Osteocyte (in vitro differentiated cells): ENCODE measurements at regions not wholly inside any gene's neighbourhood (a gene's known extent, or its start where the extent isn't known, plus 50 kb on each side); places are given as distances from the start of the nearest gene placed in this dataset.

Experiments
- DNase-seq: peaks from one replicate; pipeline ENCODE4 v3.0.0; 2021; ENCODE audit warnings: mixed read lengths; ENCODE audit not compliant: unreplicated experiment; ENCODE audit errors: extremely low spot score
- H3K27ac Mint-ChIP-seq: one replicate; pipeline ENCODE4 v1.8.0; 2021; ENCODE audit warnings: mild to moderate bottlenecking, mixed read lengths; ENCODE audit not compliant: unreplicated experiment
- H3K27me3 Mint-ChIP-seq: one replicate; pipeline ENCODE4 v1.8.0; 2021; ENCODE audit warnings: mixed read lengths; ENCODE audit not compliant: unreplicated experiment
- H3K36me3 Mint-ChIP-seq: one replicate; pipeline ENCODE4 v1.8.0; 2021; ENCODE audit warnings: mixed read lengths; ENCODE audit not compliant: unreplicated experiment
- H3K4me1 Mint-ChIP-seq: one replicate; pipeline ENCODE4 v1.8.0; 2021; ENCODE audit warnings: mixed read lengths; ENCODE audit not compliant: unreplicated experiment
- H3K4me3 Mint-ChIP-seq: one replicate; pipeline ENCODE4 v1.8.0; 2021; ENCODE audit warnings: mild to moderate bottlenecking, moderate library complexity, mixed read lengths; ENCODE audit not compliant: unreplicated experiment
- H3K9me3 Mint-ChIP-seq: one replicate; pipeline ENCODE4 v1.8.0; 2021; ENCODE audit warnings: mixed read lengths; ENCODE audit not compliant: unreplicated experiment
- CTCF ChIP-seq: fragments of 200-600 bp; sonication (generic); IDR thresholded peaks from 2 replicates; pipeline ENCODE4 v1.5.0; 2021; ENCODE audit warnings: antibody characterized with exemption, mild to moderate bottlenecking, moderate library complexity

- no peaks in the 10 kb centered on the region for H3K27me3 Mint-ChIP-seq
- no peak overlapping the region for H3K27ac Mint-ChIP-seq
- no peaks in the 10 kb centered on the region for H3K4me1 Mint-ChIP-seq
- TF ChIP-seq CTCF, result no peak
- no peaks in the 10 kb centered on the region for H3K9me3 Mint-ChIP-seq
- H3K4me3 Mint-ChIP-seq, result no peak overlapping the region
- no peak for DNase-seq
- H3K36me3 Mint-ChIP-seq, result no peaks in the 10 kb centered on the region
These were observed 1991.3 kb upstream of the C9orf72 start for GRCh38 chr9:29564564-29564963.

GRCh38 chr9:29575219-29575618 is 2001.9 kb upstream of the C9orf72 start:
- TF ChIP-seq CTCF, result no peak
- no peaks in the 10 kb centered on the region for H3K36me3 Mint-ChIP-seq
- no peaks in the 10 kb centered on the region for H3K27me3 Mint-ChIP-seq
- no peak for DNase-seq
- H3K4me1 Mint-ChIP-seq, result no peaks in the 10 kb centered on the region
- no peak overlapping the region for H3K27ac Mint-ChIP-seq
- H3K9me3 Mint-ChIP-seq, result no peaks in the 10 kb centered on the region
- no peak overlapping the region for H3K4me3 Mint-ChIP-seq

GRCh38 chr9:29588361-29588760 is 2015.1 kb upstream of the C9orf72 start:
- no peak for TF ChIP-seq CTCF
- H3K4me1 Mint-ChIP-seq, result no peaks in the 10 kb centered on the region
- H3K9me3 Mint-ChIP-seq, result no peaks in the 10 kb centered on the region
- no peaks in the 10 kb centered on the region for H3K36me3 Mint-ChIP-seq
- no peaks in the 10 kb centered on the region for H3K27me3 Mint-ChIP-seq
- H3K4me3 Mint-ChIP-seq, result no peak overlapping the region
- no peak overlapping the region for H3K27ac Mint-ChIP-seq
- DNase-seq, result no peak

GRCh38 chr9:29609282-29609681 is 2036.0 kb upstream of the C9orf72 start:
- H3K9me3 Mint-ChIP-seq, result peaks cover 4% of the 10 kb centered on the region
- DNase-seq, result no peak
- H3K36me3 Mint-ChIP-seq, result no peaks in the 10 kb centered on the region
- no peak overlapping the region for H3K4me3 Mint-ChIP-seq
- H3K4me1 Mint-ChIP-seq, result no peaks in the 10 kb centered on the region
- H3K27me3 Mint-ChIP-seq, result no peaks in the 10 kb centered on the region
- TF ChIP-seq CTCF, result no peak
- H3K27ac Mint-ChIP-seq, result no peak overlapping the region

GRCh38 chr9:29613773-29614172 is 2040.5 kb upstream of the C9orf72 start:
- TF ChIP-seq CTCF, result no peak
- H3K9me3 Mint-ChIP-seq, result peaks cover 4% of the 10 kb centered on the region
- H3K36me3 Mint-ChIP-seq, result no peaks in the 10 kb centered on the region
- no peak for DNase-seq
- no peak overlapping the region for H3K4me3 Mint-ChIP-seq
- H3K4me1 Mint-ChIP-seq, result no peaks in the 10 kb centered on the region
- no peak overlapping the region for H3K27ac Mint-ChIP-seq
- H3K27me3 Mint-ChIP-seq, result no peaks in the 10 kb centered on the region
